AG20443 (cell line): ENCODE measurements at regions not wholly inside any gene's neighbourhood (a gene's known extent, or its start where the extent isn't known, plus 50 kb on each side); places are given as distances from the start of the nearest gene placed in this dataset.

Experiments used
- DNase-seq: peaks from one replicate; pipeline ENCODE4 v3.0.0; 2012; ENCODE audit warnings: low spot score, mixed read lengths

GRCh38 chr2:22737144-22737543, 647.8 kb upstream of the KLHL29 start:
- DNase-seq, result no peak

- DNase-seq, result no peak
Observed at GRCh38 chr2:22741216-22741615, 643.8 kb upstream of the KLHL29 start.

- no peak for DNase-seq
Observed at GRCh38 chr2:22748909-22749308, 636.1 kb upstream of the KLHL29 start.

GRCh38 chr2:22753476-22753875, 631.5 kb upstream of the KLHL29 start:
- DNase-seq, result no peak

GRCh38 chr2:22756276-22757043, 628.5 kb upstream of the KLHL29 start:
- DNase-seq, result no peak

GRCh38 chr2:22769497-22769896, 615.5 kb upstream of the KLHL29 start:
- DNase-seq, result no peak

- DNase-seq, result no peak
Observed at GRCh38 chr2:22784566-22784965, 600.4 kb upstream of the KLHL29 start.

GRCh38 chr2:22786817-22787216, 598.2 kb upstream of the KLHL29 start:
- no peak for DNase-seq

- DNase-seq, result no peak
Observed at GRCh38 chr2:22787745-22788144, 597.2 kb upstream of the KLHL29 start.

- DNase-seq, result no peak
Observed at GRCh38 chr2:22788749-22789327, 596.1 kb upstream of the KLHL29 start.

- DNase-seq, result no peak
Observed at GRCh38 chr2:22795287-22795866, 589.6 kb upstream of the KLHL29 start.

- no peak for DNase-seq
Observed at GRCh38 chr2:22798386-22798785, 586.6 kb upstream of the KLHL29 start.

- no peak for DNase-seq
Observed at GRCh38 chr2:22800412-22800811, 584.6 kb upstream of the KLHL29 start.

- DNase-seq, result no peak
Observed at GRCh38 chr2:22801071-22801470, 583.9 kb upstream of the KLHL29 start.

- no peak for DNase-seq
Observed at GRCh38 chr2:22801970-22802369, 583.0 kb upstream of the KLHL29 start.

GRCh38 chr2:22807872-22808271, 577.1 kb upstream of the KLHL29 start:
- no peak for DNase-seq

- no peak for DNase-seq
Observed at GRCh38 chr2:22810602-22811001, 574.4 kb upstream of the KLHL29 start.

- DNase-seq, result no peak
Observed at GRCh38 chr2:22812065-22812680, 572.8 kb upstream of the KLHL29 start.

- no peak for DNase-seq
Observed at GRCh38 chr2:22817197-22817596, 567.8 kb upstream of the KLHL29 start.

- DNase-seq, result no peak
Observed at GRCh38 chr2:22821458-22821857, 563.5 kb upstream of the KLHL29 start.

GRCh38 chr2:22822835-22823234, 562.1 kb upstream of the KLHL29 start:
- no peak for DNase-seq

GRCh38 chr2:22824618-22825017, 560.4 kb upstream of the KLHL29 start:
- no peak for DNase-seq

- DNase-seq, result no peak
Observed at GRCh38 chr2:22826703-22827102, 558.3 kb upstream of the KLHL29 start.
